T-cell (primary cell): ENCODE measurements at regions not wholly inside any gene's neighbourhood (a gene's known extent, or its start where the extent isn't known, plus 50 kb on each side); places are given as distances from the start of the nearest gene placed in this dataset.

ENCODE experiments used
- ATAC-seq, 4 experiments: fragments of 200-7000 bp in 3 of 4; fragments of 150-1000 bp in 1 of 4; cut with Tn5 transposase; replicated peaks in 1 of 4; 1 replicate in 3 of 4; 2 replicates in 1 of 4; pipeline ENCODE4 v1.10.0; 2021; ENCODE audit warnings: moderate library complexity in 3 of 4, mild to moderate bottlenecking in 2 of 4, moderate number of reproducible peaks in 1 of 4
- CTCF ChIA-PET, 2 donors: fragments of 300-600 bp; sonication (Branson Sonifier 250); formaldehyde crosslinking; loops; one replicate each; lab custom pipeline; 2022; ENCODE audit warnings: antibody characterized with exemption in 2 of 2; lab: Charles Lee
- POLR2A ChIA-PET, 2 donors: fragments of 300-600 bp; sonication (Branson Sonifier 250); formaldehyde crosslinking; loops; one replicate each; lab custom pipeline; 2022; ENCODE audit warnings: antibody characterized with exemption in 2 of 2; lab: Charles Lee
- DNase-seq, 35 experiments: peaks; one replicate each; pipeline versions ENCODE4 v3.0.0 to v3.0.0-alpha.2; 2013 to 2023
- H3K27ac ChIP-seq: one replicate; pipeline ENCODE4 v1.5.1; 2013; ENCODE audit warnings: low read length
- H3K27me3 ChIP-seq, 2 experiments: replicated peaks in 1 of 2; 1 replicate in 1 of 2; 2 replicates in 1 of 2; pipeline versions ENCODE4 v1.6.1 to v1.7.0; 2013; ENCODE audit warnings: low read length in 1 of 2, mixed read lengths in 1 of 2; ENCODE audit not compliant: control insufficient read depth in 2 of 2, insufficient read depth in 2 of 2; ENCODE audit errors: extremely low read depth in 1 of 2
- H3K36me3 ChIP-seq, 2 donors: 1 replicate in 1 of 2; 2 replicates in 1 of 2; pipeline versions ENCODE4 v1.6.1 to v1.7.0; 2013; ENCODE audit warnings: low read length in 1 of 2; ENCODE audit not compliant: control insufficient read depth in 2 of 2, insufficient read depth in 1 of 2; ENCODE audit errors: extremely low read depth in 1 of 2
- H3K4me1 ChIP-seq, 2 experiments: 1 replicate in 1 of 2; 2 replicates in 1 of 2; pipeline versions ENCODE4 v1.6.1 to v1.7.0; 2013; ENCODE audit warnings: low read length in 2 of 2, mixed read lengths in 1 of 2; ENCODE audit not compliant: insufficient read depth in 2 of 2, control insufficient read depth in 1 of 2; ENCODE audit errors: extremely low read depth in 1 of 2
- H3K4me3 ChIP-seq, 2 donors: 1 replicate in 1 of 2; 2 replicates in 1 of 2; pipeline versions ENCODE4 v1.5.1 to v1.7.0; 2013; ENCODE audit warnings: mild to moderate bottlenecking in 2 of 2, low read length in 1 of 2, moderate library complexity in 1 of 2; ENCODE audit not compliant: control insufficient read depth in 1 of 2; ENCODE audit errors: extremely low read depth in 1 of 2
- H3K9me3 ChIP-seq: 2 replicates; pipeline ENCODE4 v1.7.0; 2013
- H3K27ac Mint-ChIP-seq, 2 donors: one replicate each; pipeline ENCODE4 v1.8.0; 2020 to 2021; ENCODE audit warnings: mild to moderate bottlenecking in 2 of 2, mixed read lengths in 2 of 2
- H3K27me3 Mint-ChIP-seq, 2 donors: one replicate each; pipeline ENCODE4 v1.8.0; 2021 to 2022; ENCODE audit warnings: mixed read lengths in 2 of 2
- H3K36me3 Mint-ChIP-seq: one replicate; pipeline ENCODE4 v1.8.0; 2021; ENCODE audit warnings: mixed read lengths
- H3K4me1 Mint-ChIP-seq, 3 donors: one replicate each; pipeline ENCODE4 v1.8.0; 2020 to 2022; ENCODE audit warnings: mixed read lengths in 3 of 3, mild to moderate bottlenecking in 1 of 3
- H3K4me3 Mint-ChIP-seq, 3 donors: one replicate each; pipeline ENCODE4 v1.8.0; 2020 to 2022; ENCODE audit warnings: mild to moderate bottlenecking in 3 of 3, mixed read lengths in 3 of 3, moderate library complexity in 3 of 3
- H3K9me3 Mint-ChIP-seq, 3 donors: one replicate each; pipeline ENCODE4 v1.8.0; 2020 to 2022; ENCODE audit warnings: mixed read lengths in 3 of 3
- WGBS: methylation state at CpG from one replicate; pipeline ENCODE4 v1.1.5; 2013; ENCODE audit warnings: missing lambda C conversion rate; ENCODE audit not compliant: insufficient coverage; 5-methylcytosine and 5-hydroxymethylcytosine counted together

DNA sequence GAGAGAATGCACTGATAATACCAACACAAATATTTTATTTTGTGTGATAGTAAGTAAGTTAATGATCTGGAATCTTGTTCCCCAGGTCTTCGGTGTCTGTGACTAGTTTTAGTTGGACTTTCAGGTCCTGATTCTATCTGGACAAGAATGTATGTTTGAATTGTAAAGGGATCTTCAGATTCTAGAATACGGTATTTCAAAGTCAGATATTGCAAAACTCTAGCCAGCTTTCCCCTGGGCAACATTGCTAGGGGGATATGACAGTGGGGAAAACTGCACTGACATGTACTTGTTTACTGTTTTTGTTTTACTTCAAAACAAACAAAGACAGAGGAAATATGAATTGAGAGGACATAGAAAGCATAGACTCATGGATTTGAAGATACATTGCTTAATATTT, 489.0 kb downstream of the FAM133A start:
- no CpG with 5 or more reads among the region's 2 CpGs for WGBS
- POLR2A ChIA-PET, result no interaction called here

DNA sequence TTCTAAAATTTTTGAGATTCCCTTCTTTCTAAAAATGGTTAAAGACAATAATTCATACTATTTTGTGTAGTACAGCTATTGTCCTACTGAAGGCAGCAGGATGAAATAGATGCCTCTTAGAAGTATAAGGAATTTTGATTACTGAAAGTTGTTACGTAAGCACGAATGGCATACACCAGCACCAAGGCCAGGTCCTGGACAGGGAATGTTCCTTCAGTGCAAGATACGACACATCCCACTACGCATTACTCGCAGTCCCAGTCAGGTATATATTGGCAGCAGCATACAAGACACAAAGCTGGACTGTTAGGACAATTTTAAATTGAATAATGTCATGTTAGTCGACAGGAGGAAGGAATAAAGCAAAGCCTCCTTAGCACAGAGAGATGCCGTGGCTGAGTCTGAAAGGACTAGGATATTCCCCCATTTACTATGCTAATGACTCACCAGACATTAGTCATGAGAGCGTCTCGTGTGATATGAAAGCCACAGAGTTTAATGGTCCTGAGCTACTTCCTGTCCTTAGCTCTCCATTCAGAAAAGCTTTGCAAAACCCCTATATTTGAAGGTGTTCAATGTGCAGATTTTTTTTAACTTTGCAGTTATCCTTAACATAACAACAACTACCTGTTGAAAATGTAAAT, 504.3 kb downstream of the FAM133A start:
- WGBS, result no CpG with 5 or more reads among the region's 9 CpGs

More for the DNA sequence above, 489.0 kb downstream of the FAM133A start:
- H3K27ac Mint-ChIP-seq, result no peak overlapping the region
- no peaks in the 10 kb centered on the region for H3K4me1 Mint-ChIP-seq
- H3K4me3 Mint-ChIP-seq, result no peak overlapping the region
- no peak overlapping the region for H3K27ac ChIP-seq
- H3K4me1 ChIP-seq, result no peaks in the 10 kb centered on the region
- DNase-seq, result no peak
- peaks cover 0 to 5% of the 10 kb centered on the region in 2 donors for H3K27me3 Mint-ChIP-seq
- no peaks in the 10 kb centered on the region for H3K36me3 Mint-ChIP-seq
- CTCF ChIA-PET, result no interaction called here
- no peaks in the 10 kb centered on the region for H3K9me3 Mint-ChIP-seq
- H3K27me3 ChIP-seq, result no peaks in the 10 kb centered on the region
- H3K36me3 ChIP-seq, result no peaks in the 10 kb centered on the region
- no peak overlapping the region for H3K4me3 ChIP-seq
- no peaks in the 10 kb centered on the region for H3K9me3 ChIP-seq
- no peak for ATAC-seq

DNA sequence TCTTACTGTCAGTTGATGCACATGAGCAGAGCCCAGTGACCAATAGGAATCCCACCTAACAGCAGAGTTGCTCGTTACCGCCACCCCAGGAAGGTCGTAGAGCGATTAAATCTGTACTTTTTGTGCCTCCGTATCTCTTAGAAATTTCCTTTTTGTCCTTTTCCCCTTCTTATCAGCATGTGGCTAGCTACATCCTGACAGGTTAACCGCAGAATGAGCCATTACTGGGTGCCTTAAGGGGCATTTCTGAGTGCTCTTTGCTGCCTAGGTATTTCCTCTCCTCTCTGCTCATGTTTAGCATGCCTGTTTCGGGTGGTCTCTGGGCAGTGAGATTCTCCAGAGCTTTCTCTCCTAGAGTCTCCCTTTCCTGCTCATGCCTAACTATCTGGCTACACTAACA, 530.5 kb downstream of the FAM133A start:
- DNase-seq (no peak), ATAC-seq (no peak)
- CTCF ChIA-PET, result no interaction called here
- H3K9me3 ChIP-seq, result no peaks in the 10 kb centered on the region
- H3K4me1 ChIP-seq, result no peaks in the 10 kb centered on the region
- H3K36me3 ChIP-seq, result no peaks in the 10 kb centered on the region
- no CpG with 5 or more reads among the region's 7 CpGs for WGBS
- no peaks in the 10 kb centered on the region for H3K27me3 ChIP-seq
- no peaks in the 10 kb centered on the region for H3K27me3 Mint-ChIP-seq
- no peak overlapping the region for H3K4me3 ChIP-seq
- no peak overlapping the region for H3K27ac Mint-ChIP-seq
- H3K4me3 Mint-ChIP-seq, result no peak overlapping the region
- POLR2A ChIA-PET, result no interaction called here
- H3K27ac ChIP-seq, result no peak overlapping the region
- no peaks in the 10 kb centered on the region for H3K9me3 Mint-ChIP-seq
- no peaks in the 10 kb centered on the region for H3K36me3 Mint-ChIP-seq
- no peaks in the 10 kb centered on the region for H3K4me1 Mint-ChIP-seq

More for the DNA sequence above, 504.3 kb downstream of the FAM133A start:
- H3K4me1 Mint-ChIP-seq, result no peaks in the 10 kb centered on the region
- no peaks in the 10 kb centered on the region for H3K27me3 ChIP-seq
- H3K27ac ChIP-seq, result no peak overlapping the region
- ATAC-seq (no peak), DNase-seq (no peak)
- peaks cover 0 to 2% (median under 1%) of the 10 kb centered on the region in 3 donors for H3K9me3 Mint-ChIP-seq
- ChIA-PET CTCF (no interaction called here), POLR2A (no interaction called here)
- no peaks in the 10 kb centered on the region for H3K27me3 Mint-ChIP-seq
- no peaks in the 10 kb centered on the region for H3K36me3 ChIP-seq
- H3K4me3 Mint-ChIP-seq, result no peak overlapping the region
- H3K36me3 Mint-ChIP-seq, result no peaks in the 10 kb centered on the region
- no peak overlapping the region for H3K27ac Mint-ChIP-seq
- no peaks in the 10 kb centered on the region for H3K4me1 ChIP-seq
- H3K4me3 ChIP-seq, result no peak overlapping the region
- no peaks in the 10 kb centered on the region for H3K9me3 ChIP-seq

DNA sequence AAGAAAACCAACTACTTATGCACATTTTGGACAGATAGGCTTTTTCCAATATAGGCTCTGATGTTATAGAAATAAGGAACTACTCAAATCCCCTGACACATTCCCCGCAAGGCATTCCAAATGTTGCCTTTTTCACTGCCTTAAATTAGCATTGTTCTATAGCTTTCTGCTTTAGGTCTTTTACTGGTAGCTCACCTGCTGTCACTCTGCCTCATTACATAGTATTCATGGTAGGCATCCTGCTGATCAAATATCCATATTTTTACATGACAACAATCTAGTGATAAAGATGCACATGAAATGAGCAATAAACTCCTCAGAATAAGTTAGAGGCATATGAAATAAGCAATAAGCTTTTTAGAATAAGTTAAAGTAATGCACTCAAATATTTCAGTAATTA, 542.7 kb downstream of the FAM133A start:
- Mint-ChIP-seq H3K4me3 (no peak overlapping the region), H3K9me3 (no peaks in the 10 kb centered on the region), H3K4me1 (no peaks in the 10 kb centered on the region), H3K27me3 (peaks cover 0 to 4% of the 10 kb centered on the region in 2 donors), H3K27ac (no peak overlapping the region), H3K36me3 (no peaks in the 10 kb centered on the region)
- Histone ChIP-seq H3K4me3 (no peak overlapping the region), H3K4me1 (no peaks in the 10 kb centered on the region), H3K27ac (no peak overlapping the region), H3K27me3 (no peaks in the 10 kb centered on the region), H3K36me3 (no peaks in the 10 kb centered on the region), H3K9me3 (no peaks in the 10 kb centered on the region)
- ChIA-PET CTCF (no interaction called here), POLR2A (no interaction called here)
- DNase-seq, result no peak
- ATAC-seq, result no peak
- WGBS, result no CpG with 5 or more reads among the region's 1 CpG

DNA sequence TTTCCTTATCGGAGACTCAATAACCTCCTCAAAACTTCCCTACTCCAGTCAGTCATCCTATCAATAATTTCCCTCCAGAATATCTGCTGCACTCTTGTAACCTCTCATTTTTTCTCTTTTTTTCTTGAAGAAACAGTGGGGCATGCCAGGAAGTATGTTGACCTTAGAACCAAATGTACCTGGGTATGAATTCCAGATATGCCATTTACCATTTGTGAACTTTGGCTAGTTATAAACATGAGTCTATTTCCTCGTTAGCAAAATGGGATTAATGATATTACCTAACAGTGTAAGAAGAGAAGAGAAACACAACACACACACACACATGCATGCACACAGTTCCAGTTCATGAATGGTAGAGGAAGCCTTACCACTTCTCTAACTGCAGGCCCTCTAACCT, 578.2 kb downstream of the FAM133A start:
- no peak overlapping the region for H3K4me3 ChIP-seq
- ATAC-seq (no peak), DNase-seq (no peak)
- H3K27me3 Mint-ChIP-seq, result no peaks in the 10 kb centered on the region
- no peak overlapping the region for H3K4me3 Mint-ChIP-seq
- no peaks in the 10 kb centered on the region for H3K27me3 ChIP-seq
- no CpG with 5 or more reads among the region's 2 CpGs for WGBS
- H3K36me3 Mint-ChIP-seq, result no peaks in the 10 kb centered on the region
- H3K9me3 Mint-ChIP-seq, result peaks cover 0 to 9% (median under 1%) of the 10 kb centered on the region in 3 donors
- H3K4me1 Mint-ChIP-seq, result no peaks in the 10 kb centered on the region
- no peaks in the 10 kb centered on the region for H3K4me1 ChIP-seq
- H3K27ac Mint-ChIP-seq, result no peak overlapping the region
- ChIA-PET CTCF (no interaction called here), POLR2A (no interaction called here)
- no peak overlapping the region for H3K27ac ChIP-seq
- no peaks in the 10 kb centered on the region for H3K9me3 ChIP-seq
- H3K36me3 ChIP-seq, result no peaks in the 10 kb centered on the region

DNA sequence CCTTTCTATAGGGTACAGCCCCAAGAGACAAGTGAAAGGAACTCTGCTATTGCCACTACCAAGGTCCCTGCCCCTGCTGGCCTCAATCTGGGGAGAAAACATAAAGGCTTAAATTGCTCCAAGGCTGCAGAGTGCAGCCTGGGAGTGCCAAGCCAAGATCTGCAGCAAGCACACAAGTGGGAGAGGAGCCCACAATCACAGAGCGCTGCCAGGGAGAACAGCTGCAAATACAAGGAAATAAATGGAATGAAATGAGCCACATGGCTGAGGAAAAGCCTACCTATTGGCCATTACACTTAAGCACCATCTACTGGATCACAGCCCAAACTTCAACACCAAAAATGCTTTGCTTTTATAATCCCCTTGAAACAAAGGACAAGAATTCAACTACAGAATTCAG, 582.4 kb downstream of the FAM133A start:
- Mint-ChIP-seq H3K27ac (no peak overlapping the region), H3K9me3 (peaks cover 0 to 8% (median 4%) of the 10 kb centered on the region in 3 donors), H3K36me3 (no peaks in the 10 kb centered on the region), H3K4me3 (no peak overlapping the region), H3K27me3 (peaks cover 0 to 6% of the 10 kb centered on the region in 2 donors), H3K4me1 (no peaks in the 10 kb centered on the region)
- H3K4me3 ChIP-seq, result no peak overlapping the region
- H3K27ac ChIP-seq, result no peak overlapping the region
- ChIA-PET POLR2A (no interaction called here), CTCF (no interaction called here)
- no peaks in the 10 kb centered on the region for H3K4me1 ChIP-seq
- H3K36me3 ChIP-seq, result no peaks in the 10 kb centered on the region
- H3K27me3 ChIP-seq, result no peaks in the 10 kb centered on the region
- no peaks in the 10 kb centered on the region for H3K9me3 ChIP-seq
- DNase-seq, result no peak
- ATAC-seq, result no peak
- WGBS, result no CpG with 5 or more reads among the region's 1 CpG

DNA sequence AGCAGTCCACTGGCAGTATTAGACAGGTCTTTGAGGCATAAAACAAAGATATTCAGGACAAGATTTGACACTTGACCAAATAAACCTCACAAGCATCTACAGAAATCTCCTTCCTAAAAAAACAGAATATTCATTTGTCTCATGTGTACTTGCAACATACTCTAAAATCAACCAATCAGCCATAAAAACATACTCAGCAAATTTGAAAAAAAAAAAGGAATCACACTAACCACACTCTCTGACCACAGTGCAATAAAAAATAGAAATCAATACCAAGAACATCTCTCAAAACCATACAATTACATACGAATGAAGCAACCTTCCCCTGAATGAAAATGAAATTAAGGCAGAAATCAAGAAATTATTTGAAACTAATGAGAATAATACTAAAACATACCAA, 591.3 kb downstream of the FAM133A start:
- Histone ChIP-seq H3K4me1 (no peaks in the 10 kb centered on the region), H3K36me3 (no peaks in the 10 kb centered on the region), H3K27me3 (no peaks in the 10 kb centered on the region), H3K9me3 (no peaks in the 10 kb centered on the region), H3K27ac (no peak overlapping the region), H3K4me3 (no peak overlapping the region)
- POLR2A ChIA-PET, result no interaction called here
- H3K4me3 Mint-ChIP-seq, result no peak overlapping the region
- DNase-seq (no peak), ATAC-seq (no peak)
- no peaks in the 10 kb centered on the region for H3K4me1 Mint-ChIP-seq
- peaks cover 0 to 6% of the 10 kb centered on the region in 2 donors for H3K27me3 Mint-ChIP-seq
- H3K36me3 Mint-ChIP-seq, result no peaks in the 10 kb centered on the region
- H3K9me3 Mint-ChIP-seq, result peaks cover 0 to 9% (median 4%) of the 10 kb centered on the region in 3 donors
- WGBS, result no CpG with 5 or more reads among the region's 1 CpG
- CTCF ChIA-PET, result no interaction called here
- H3K27ac Mint-ChIP-seq, result no peak overlapping the region
